Mammary epithelial cell (primary cell): ENCODE measurements at regions not wholly inside any gene's neighbourhood (a gene's known extent, or its start where the extent isn't known, plus 50 kb on each side); places are given as distances from the start of the nearest gene placed in this dataset.

Source experiments
- CTCF ChIP-seq, 2 donors: IDR thresholded peaks in 1 of 2; conservative IDR thresholded peaks in 1 of 2; 2 replicates each; pipeline ENCODE4 v1.5.1; 2011 to 2012; ENCODE audit warnings: inconsistent platforms in 2 of 2, low read length in 2 of 2, mild to moderate bottlenecking in 2 of 2, control low read depth in 1 of 2, low read depth in 1 of 2; ENCODE audit not compliant: insufficient read depth in 1 of 2; ENCODE audit errors: extremely low read depth in 1 of 2
- EZH2 ChIP-seq: IDR thresholded peaks from 2 replicates; pipeline ENCODE4 v1.6.1; 2012; ENCODE audit warnings: low read length, inconsistent platforms, borderline replicate concordance

- TF ChIP-seq CTCF (conservative IDR thresholded peaks at IDR 0.05 in 1 of 2, IDR thresholded peaks at IDR 0.05 in 1 of 2; ENCODE audit: extremely low read depth in 1 of 2, insufficient read depth in 1 of 2, low read depth in 1 of 2, low read length in 2 of 2) (no peak), EZH2 (no peak)
These were observed 105.3 kb downstream of the CD47 start for GRCh38 chr3:107985496-107985895.
